ENCODE measurements at regions not wholly inside any gene's neighbourhood (a gene's known extent, or its start where the extent isn't known, plus 50 kb on each side); places are given as distances from the start of the nearest gene placed in this dataset.

DNA sequence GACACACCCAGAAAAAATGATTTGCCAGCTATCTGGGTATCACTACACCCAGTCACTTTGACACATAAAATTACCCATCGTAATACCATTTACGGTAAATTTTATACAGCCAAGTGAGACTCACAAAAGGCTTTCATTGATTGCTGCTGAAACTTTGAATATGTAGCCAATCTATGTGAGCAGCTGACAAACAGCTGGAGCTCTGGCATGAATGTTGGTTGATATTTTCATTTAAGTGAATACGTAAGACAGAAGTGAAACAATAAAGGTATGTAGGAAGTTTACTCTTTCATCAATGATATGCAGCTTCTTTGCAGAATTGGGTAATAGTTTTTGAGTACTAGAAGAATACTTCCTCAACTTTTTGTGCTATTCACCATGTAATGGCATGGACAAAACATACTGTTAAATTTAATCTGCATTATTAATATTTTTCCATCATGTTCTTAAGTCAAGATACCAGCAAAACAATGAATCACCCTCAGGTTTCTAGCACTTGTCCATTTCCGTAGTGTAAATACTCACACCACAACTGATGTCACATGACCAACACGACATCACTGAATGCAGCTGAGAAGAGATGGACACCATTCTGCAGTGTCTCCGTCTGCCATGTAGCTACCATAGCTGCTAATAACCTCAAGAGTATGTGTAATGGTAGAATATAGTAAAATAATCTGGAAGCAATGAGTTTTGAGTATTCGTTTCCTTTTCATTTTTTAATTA is 205.9 kb upstream of the HES1 start:
- DNase-seq (ENCODE audit: low read depth): no peak

DNA sequence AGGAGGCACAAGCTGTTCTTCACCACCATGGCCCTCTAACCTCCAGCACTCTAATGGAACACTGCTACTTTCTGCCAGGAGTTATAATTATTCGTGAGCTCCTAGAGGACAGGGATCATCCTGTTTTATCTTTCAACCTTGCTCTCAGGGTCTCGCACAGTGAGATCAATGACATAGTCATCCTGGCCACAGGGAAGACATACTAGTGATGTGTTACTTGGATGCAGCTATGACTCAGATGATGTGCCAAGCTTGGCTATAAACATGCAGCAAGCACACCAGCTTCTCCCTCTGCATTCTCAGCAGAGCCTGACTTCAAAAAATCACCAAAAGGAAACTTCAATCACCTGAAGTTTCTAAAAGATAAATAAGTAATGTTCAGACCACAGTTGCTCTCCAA is 203.8 kb upstream of the HES1 start:
- no peak for DNase-seq (ENCODE audit: low read depth)

DNA sequence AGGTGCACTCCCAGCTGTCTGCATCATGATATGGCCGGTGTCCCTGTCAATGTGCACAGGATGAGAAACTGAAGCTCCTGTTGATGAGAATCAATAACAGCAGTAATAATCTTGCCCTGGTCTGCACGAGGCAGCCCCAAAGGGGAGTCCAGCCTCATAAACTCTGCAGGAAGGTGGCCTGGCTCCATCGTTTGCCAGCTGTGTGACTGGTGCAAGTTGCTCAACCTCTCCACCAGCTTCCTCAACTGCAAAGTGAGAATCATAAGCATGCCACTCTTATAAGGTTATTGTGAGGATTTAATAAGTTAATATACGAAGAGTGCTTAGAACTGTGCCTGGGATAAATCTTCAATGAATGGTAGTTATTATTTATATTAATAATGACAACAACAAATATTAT is 203.4 kb upstream of the HES1 start:
- no peak for DNase-seq (ENCODE audit: low read depth)

DNA sequence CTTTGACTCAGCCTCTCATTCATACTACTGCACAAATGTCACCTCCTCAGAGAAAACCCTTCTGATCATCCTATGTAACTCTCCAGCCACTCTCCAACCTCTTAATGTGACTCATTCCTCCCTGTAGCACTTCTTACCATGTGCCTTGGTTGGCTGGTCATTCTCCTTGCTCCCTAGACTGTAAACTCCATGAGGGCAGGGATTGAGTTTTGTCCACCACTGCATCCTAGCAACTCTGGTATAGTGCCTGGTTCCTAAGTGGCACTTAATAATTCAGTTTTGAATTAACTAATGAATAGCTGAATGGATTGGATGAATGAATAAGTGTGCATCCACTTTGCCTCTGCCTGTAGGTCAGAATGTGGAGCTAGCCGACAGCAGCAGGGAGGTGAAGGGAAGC is 202.5 kb upstream of the HES1 start:
- DNase-seq (ENCODE audit: low read depth): no peak

- DNase-seq (ENCODE audit: low read depth): no peak
Measured at GRCh38 chr3:193935916-193936315, 200.0 kb upstream of the HES1 start.

DNA sequence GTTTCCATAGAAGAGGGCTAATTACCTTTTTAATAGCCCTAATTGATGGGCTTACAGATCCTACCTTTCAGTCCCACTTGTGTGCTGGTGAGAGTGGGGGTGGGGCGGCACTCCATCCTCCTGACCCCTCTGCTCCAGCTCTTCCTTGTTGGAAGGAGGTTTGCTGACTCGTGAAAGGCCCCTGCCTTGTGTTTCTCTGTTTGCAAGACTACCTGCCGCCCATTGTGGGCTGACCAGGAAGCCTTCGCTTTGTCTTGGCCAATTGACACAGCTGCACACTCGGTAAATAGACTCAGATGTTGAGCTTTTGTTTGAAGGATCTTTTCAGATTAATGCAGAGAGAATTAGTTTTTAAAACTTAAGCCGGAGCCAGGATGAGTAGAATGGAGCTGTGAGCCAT is 197.3 kb upstream of the HES1 start:
- no peak for DNase-seq (ENCODE audit: low read depth)

- no peak for DNase-seq (ENCODE audit: low read depth)
Measured at GRCh38 chr3:193939527-193939926, 196.4 kb upstream of the HES1 start.

- no peak for DNase-seq (ENCODE audit: low read depth)
Measured at GRCh38 chr3:193940526-193940925, 195.4 kb upstream of the HES1 start.

- DNase-seq (ENCODE audit: low read depth): no peak
Measured at GRCh38 chr3:193941486-193941885, 194.5 kb upstream of the HES1 start.

DNA sequence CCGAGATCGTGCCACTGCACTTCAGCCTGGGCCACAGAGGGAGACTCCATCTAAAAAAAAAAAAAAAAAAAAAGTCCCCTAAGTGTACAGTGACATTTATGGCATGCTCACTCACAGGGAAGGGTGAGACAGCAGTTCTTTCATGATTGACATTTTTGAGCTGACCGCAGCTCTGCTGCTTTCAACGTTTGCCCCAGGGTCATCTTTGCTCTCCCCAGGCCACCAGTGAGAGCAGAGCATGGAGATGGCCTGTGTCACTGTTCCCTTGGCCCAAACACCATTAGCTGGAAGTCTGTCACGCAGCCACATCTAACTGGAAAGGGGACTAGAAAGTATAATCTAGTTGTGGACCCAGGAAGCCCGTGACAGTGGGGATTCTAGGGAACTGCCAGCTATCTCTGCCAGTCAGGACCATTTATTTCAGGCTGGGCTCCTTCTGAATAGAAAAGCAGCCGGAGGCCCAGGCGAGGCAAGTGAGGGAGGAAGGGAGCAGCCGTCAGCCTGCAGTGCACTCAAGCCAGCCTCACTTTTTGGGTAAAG is 193.4 kb upstream of the HES1 start:
- DNase-seq (ENCODE audit: low read depth): no peak

GRCh38 chr3:193943200-193943599 is 192.7 kb upstream of the HES1 start:
- DNase-seq (ENCODE audit: low read depth): no peak

GRCh38 chr3:193943851-193944517 is 192.0 kb upstream of the HES1 start:
- no peak for DNase-seq (ENCODE audit: low read depth)

- DNase-seq (ENCODE audit: low read depth): no peak
Measured at GRCh38 chr3:193944518-193944884, 191.4 kb upstream of the HES1 start.

DNA sequence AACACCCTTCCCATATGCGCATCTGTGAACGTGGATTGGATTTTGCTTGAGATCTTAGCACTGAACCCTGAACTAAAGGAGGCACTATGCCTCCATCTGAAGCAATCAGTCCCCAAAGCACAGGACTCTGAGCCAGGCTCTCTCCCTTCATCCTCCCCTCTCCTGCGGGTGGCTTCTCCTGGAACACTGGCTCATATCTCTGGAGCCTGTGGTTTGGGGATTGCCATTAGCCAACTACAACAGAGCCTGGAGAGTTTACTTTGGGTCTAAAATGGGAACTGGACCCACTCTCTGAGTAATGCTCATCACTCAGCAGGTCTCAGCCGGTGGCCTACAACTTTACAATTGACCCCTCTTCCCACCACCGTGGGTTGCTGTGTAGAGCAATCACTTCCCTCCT is 190.8 kb upstream of the HES1 start:
- no peak for DNase-seq (ENCODE audit: low read depth)

- no peak for DNase-seq (ENCODE audit: low read depth)
Measured at GRCh38 chr3:193946945-193947344, 189.0 kb upstream of the HES1 start.

DNA sequence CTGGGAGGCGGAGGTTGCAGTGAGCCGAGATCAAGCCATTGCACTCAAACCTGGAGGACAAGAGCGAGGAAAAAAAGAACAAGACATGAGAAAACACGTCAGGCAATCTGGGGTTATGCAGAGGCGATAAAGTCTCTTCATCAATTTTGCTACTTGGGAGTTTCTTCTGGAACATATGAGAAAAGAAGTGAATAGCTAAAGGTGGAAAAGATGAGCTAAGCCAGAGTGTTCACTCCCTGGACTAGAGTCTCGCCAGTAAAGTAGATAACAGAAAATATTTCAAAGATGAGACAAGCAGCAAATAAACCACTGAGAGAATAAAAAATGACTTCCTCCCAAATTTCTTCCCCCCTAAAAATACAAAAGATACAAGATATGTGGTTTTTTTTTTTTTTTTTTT is 188.4 kb upstream of the HES1 start:
- DNase-seq (ENCODE audit: low read depth): no peak

DNA sequence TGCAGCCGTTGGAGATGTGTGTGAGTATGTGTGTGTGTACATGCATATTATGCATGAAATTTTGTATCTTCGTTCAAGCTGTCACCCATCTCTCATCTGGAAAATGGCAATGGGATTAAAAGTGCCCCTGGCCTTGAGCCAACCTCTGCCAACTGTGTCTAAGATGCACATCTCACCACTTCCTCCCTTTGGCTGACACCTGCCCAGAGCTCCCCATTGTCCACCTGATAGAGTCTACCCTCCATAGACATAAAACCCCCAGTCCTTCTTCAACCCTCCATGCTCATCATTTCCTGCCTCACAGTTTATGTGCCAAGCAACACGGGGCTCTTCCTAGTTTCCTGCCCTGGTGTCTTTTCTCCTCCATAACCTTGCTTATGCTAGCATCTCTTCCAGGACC is 187.5 kb upstream of the HES1 start:
- no peak for DNase-seq (ENCODE audit: low read depth)

DNA sequence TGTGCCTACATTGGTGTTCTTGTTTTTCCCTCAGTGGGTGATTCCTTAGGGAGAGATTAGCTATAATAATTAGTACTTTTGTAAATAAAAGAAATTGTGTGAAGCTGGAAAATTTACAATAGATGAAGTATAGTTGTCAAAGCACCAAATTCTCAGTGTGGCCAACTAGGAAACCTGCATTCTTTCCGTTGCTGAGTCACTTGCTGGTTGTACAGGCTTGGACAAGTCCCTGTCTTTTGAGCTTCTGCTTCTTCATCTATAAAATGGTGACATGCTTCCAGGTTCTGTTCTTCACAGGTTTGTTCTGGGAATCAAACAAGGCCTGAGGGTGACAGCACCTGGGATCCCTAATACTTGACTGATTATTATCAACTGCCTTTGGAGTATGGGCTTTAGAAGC is 184.1 kb upstream of the HES1 start:
- no peak for DNase-seq (ENCODE audit: low read depth)

DNA sequence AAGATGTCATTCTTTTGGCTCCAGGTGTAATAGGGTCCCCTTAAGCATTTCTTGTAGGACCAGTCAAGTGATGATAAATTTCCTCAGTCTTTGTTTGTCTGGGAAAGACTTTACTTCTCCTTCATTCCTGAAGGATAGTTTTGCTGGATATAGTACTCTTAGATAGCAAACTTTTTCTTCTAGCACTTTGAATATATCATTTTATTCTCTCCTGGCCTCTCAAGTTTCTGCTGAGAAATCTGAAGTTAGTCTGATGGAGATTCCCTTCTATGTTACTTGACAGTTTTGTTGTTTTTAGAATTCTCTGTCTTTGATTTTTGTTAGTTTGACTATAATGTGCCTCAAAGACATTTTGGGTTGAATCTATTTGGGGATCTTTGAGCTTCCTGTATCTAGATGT is 181.2 kb upstream of the HES1 start:
- DNase-seq (ENCODE audit: low read depth): no peak

DNA sequence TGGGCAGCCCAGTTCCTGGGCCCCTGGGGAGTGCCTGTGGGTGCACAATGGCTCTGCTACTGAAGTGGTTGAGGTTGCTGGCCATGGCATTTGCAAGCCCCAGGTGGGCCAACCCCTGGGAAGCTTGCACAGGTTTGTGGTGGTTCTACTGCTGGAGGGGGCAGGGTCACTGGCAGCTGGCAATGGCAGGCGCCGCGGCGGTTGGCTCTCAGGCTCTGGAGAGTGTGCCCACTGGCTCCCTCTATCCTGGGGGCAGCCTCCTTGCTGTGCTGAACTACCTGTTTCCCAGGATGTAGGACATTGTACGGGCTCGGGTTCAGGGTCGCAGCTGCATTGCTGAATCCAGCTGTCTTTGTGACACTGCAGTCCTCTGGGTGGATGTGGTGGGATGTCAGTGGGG is 180.2 kb upstream of the HES1 start:
- DNase-seq (ENCODE audit: low read depth): no peak

- DNase-seq (ENCODE audit: low read depth): no peak
Measured at GRCh38 chr3:193959861-193960260, 176.1 kb upstream of the HES1 start.

DNA sequence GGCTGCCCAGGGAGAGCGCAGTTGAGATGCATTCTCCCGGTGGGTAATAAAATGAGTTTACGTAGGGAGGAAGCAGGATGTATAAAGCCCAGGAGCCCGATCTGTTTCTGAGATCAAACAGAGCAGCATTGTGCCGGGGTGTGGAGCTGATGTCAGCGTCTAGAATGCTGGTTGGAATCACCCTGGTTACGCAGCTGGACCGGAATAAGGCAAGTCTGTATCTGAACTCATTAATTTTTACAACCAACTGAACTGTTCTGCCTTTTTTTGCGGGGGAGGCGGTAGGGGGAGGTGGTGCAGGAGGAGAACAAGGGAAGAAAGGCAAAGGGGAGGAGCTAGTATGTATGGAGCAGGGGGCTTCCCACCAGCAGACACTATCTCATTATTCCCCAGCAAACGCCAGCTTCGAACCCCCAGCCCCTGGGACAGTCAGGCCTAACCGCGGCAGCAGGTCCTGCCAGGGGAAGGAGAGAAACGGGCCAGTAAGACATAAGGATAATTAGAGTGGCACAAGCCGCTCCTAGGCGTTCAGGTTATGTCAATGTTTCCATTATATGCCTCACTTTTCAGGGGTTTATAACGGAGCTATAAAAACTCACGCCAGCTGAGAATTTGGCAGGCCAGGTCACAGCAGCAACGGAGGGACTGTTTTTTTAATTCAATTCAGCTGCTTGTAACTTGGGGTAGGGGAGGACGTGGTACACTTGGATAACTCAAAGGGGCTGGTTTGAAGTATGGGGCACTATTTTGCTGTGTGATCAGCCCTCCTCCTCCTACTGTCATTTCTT is 175.3 kb upstream of the HES1 start:
- no peak for DNase-seq (ENCODE audit: low read depth)

All from activated T-helper 1 cell treated with Interleukin-2 at 50 U/mL for 16 hours (primary cell).